Chondrocyte (in vitro differentiated cells): ENCODE measurements at regions not wholly inside any gene's neighbourhood (a gene's known extent, or its start where the extent isn't known, plus 50 kb on each side); places are given as distances from the start of the nearest gene placed in this dataset.
"Not testable (repeated sequence)": the region's sequence is repeated elsewhere in the genome, so short reads cannot be mapped to it uniquely, and the experiment has no call there.

Experiments used
- DNase-seq: peaks from one replicate; pipeline ENCODE4 v3.0.0; 2021; ENCODE audit warnings: mixed read lengths, low spot score
- H3K27ac Mint-ChIP-seq: one replicate; pipeline ENCODE4 v1.8.0; 2021; ENCODE audit warnings: mild to moderate bottlenecking, moderate library complexity, mixed read lengths; ENCODE audit not compliant: unreplicated experiment
- H3K27me3 Mint-ChIP-seq: 2 replicates; pipeline ENCODE4 v1.8.0; 2021; ENCODE audit warnings: low read depth, mixed read lengths
- H3K36me3 Mint-ChIP-seq: 2 replicates; pipeline ENCODE4 v1.8.0; 2021; ENCODE audit warnings: low read depth, mixed read lengths
- H3K4me1 Mint-ChIP-seq: 2 replicates; pipeline ENCODE4 v1.8.0; 2021; ENCODE audit warnings: low read depth, mild to moderate bottlenecking, mixed read lengths
- H3K4me3 Mint-ChIP-seq: one replicate; pipeline ENCODE4 v1.8.0; 2021; ENCODE audit warnings: mild to moderate bottlenecking, moderate library complexity, mixed read lengths; ENCODE audit not compliant: unreplicated experiment
- H3K9me3 Mint-ChIP-seq: 2 replicates; pipeline ENCODE4 v1.8.0; 2021; ENCODE audit warnings: low read depth, mixed read lengths
- TF ChIP-seq, protein P1 (sequence below): fragments of 200-600 bp; sonication (generic); IDR thresholded peaks from 2 replicates; pipeline ENCODE4 v1.5.0; 2021; ENCODE audit warnings: antibody characterized with exemption, mild to moderate bottlenecking, moderate library complexity

DNA sequence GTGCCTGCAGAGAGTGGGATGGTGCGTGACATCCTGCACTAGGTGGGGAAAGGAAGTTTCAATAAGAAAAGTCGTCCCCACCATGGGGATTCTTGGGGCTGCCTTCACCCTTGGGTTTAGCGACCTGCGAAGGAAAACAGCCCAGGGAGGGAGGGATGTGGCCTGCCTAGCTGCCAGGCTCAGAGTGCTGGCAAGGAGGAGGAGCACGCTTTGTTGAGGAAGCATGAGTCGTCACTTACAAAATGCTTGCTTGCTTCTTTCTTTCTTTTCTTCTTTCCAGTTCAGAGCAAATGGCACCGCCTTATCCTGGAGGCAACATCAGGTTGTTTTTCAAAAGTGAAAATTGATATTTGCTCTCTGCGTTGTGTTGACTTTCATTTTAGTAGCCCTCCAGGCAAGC lies 123.2 kb downstream of the TFAP2C start:
- H3K9me3 Mint-ChIP-seq: peaks cover 3% of the 10 kb centered on the region
- H3K27me3 Mint-ChIP-seq: peaks cover 6% of the 10 kb centered on the region
- H3K36me3 Mint-ChIP-seq: no peaks in the 10 kb centered on the region
- H3K4me1 Mint-ChIP-seq: peaks cover 18% of the 10 kb centered on the region
- TF ChIP-seq, protein P1, sequence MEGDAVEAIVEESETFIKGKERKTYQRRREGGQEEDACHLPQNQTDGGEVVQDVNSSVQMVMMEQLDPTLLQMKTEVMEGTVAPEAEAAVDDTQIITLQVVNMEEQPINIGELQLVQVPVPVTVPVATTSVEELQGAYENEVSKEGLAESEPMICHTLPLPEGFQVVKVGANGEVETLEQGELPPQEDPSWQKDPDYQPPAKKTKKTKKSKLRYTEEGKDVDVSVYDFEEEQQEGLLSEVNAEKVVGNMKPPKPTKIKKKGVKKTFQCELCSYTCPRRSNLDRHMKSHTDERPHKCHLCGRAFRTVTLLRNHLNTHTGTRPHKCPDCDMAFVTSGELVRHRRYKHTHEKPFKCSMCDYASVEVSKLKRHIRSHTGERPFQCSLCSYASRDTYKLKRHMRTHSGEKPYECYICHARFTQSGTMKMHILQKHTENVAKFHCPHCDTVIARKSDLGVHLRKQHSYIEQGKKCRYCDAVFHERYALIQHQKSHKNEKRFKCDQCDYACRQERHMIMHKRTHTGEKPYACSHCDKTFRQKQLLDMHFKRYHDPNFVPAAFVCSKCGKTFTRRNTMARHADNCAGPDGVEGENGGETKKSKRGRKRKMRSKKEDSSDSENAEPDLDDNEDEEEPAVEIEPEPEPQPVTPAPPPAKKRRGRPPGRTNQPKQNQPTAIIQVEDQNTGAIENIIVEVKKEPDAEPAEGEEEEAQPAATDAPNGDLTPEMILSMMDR: no peak
- no peak overlapping the region for H3K4me3 Mint-ChIP-seq
- no peak for DNase-seq
- H3K27ac Mint-ChIP-seq: no peak overlapping the region

DNA sequence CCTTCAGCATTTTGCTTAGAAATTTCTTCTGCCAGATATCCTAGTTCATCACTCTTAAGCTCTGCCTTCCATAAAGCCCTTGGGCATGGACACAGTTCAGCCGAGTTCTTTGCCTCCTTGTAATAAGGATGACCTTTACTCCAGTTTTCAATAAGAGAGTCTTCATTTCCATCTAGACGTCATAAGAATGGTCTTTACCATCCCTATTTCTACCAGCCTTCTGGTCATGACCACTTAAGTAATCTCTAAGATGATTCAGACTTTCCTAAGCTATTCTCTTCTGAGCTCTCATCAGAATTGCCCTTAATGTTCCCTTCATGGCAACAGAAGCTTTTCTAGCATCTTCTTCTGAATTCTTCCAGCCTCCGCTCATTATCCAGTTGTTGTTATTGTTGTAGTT lies 126.1 kb downstream of the TFAP2C start:
- peaks cover 18% of the 10 kb centered on the region for H3K4me1 Mint-ChIP-seq

DNA sequence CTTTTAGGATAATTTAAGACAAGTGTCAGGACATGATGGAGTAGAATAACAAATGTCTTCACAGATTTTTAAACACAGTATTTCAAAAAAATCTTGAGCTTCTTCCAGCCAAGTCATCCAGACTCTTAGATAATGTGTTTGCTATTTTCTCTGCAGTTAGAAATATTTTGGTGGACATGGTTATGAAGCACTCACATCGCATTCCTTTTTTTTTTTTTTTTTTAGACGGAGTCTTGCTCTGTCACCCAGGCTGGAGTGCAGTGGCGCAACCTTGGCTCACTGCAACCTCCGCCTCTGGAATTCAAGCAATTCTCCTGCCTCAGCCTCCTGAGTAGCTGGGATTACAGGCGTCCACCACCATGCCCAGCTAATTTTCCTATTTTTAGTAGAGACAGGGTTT lies 127.6 kb downstream of the TFAP2C start:
- not testable (repeated sequence) for H3K27me3 Mint-ChIP-seq, H3K4me3 Mint-ChIP-seq, H3K27ac Mint-ChIP-seq, H3K9me3 Mint-ChIP-seq, DNase-seq, H3K36me3 Mint-ChIP-seq
- H3K4me1 Mint-ChIP-seq: peaks cover 16% of the 10 kb centered on the region

More for the DNA sequence above, 126.1 kb downstream of the TFAP2C start:
- Mint-ChIP-seq H3K4me3 (no peak overlapping the region), H3K27me3 (no peaks in the 10 kb centered on the region), H3K36me3 (no peaks in the 10 kb centered on the region), H3K9me3 (peaks cover 7% of the 10 kb centered on the region), H3K27ac (no peak overlapping the region)
- TF ChIP-seq, protein P1: no peak
- no peak for DNase-seq

DNA sequence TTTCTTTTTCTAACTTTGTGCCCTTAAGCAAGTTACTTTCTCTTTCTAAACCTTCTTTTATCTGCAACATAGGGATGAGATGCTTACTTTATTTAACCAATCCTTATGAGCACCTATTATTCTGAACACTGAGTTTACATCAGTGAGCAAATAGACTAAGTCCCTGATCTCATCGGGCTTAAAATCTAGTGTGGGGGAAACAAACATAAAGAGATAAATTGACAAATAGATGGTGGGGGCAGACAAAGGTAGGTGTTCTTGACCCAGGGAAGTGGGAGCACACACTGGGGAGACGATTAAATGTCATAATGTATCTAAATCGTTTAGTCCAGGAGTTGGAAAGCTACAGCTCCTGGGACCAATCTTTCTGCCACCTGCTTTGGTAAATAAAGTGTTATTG lies 129.6 kb downstream of the TFAP2C start:
- Mint-ChIP-seq H3K27me3 (no peaks in the 10 kb centered on the region), H3K9me3 (peaks cover 7% of the 10 kb centered on the region), H3K4me3 (no peak overlapping the region), H3K27ac (no peak overlapping the region), H3K36me3 (no peaks in the 10 kb centered on the region), H3K4me1 (peaks cover 8% of the 10 kb centered on the region)
- TF ChIP-seq, protein P1: no peak
- no peak for DNase-seq

DNA sequence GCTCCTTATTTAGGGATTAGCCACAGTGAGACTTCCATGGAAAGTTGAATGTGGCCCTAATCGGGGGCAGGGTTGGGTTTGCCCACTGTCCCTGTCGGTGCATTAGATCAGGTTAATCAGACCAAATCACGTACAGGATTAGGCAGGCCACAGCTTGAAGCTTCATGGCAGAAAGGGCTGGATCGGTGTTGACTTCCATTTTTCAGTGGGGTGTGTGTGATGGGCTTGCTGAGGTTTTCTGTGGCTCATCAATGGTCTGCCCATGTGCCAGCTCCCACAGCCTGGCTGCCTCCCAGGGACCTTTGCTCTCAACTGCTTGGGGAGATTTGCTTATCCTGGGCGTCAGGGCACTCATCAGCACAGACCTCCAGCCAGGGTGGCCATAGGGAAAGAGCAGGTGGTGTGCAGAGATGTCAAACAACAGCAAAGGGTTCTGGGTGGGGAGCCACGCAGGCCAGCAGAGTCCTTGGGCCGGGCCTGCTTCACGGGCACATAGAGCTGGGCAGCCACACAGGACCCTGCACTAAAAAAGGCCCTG lies 130.7 kb downstream of the TFAP2C start:
- TF ChIP-seq, protein P1: no peak
- Mint-ChIP-seq H3K4me1 (peaks cover 8% of the 10 kb centered on the region), H3K9me3 (peaks cover 7% of the 10 kb centered on the region), H3K27me3 (no peaks in the 10 kb centered on the region), H3K27ac (no peak overlapping the region), H3K36me3 (no peaks in the 10 kb centered on the region), H3K4me3 (no peak overlapping the region)
- DNase-seq: no peak

DNA sequence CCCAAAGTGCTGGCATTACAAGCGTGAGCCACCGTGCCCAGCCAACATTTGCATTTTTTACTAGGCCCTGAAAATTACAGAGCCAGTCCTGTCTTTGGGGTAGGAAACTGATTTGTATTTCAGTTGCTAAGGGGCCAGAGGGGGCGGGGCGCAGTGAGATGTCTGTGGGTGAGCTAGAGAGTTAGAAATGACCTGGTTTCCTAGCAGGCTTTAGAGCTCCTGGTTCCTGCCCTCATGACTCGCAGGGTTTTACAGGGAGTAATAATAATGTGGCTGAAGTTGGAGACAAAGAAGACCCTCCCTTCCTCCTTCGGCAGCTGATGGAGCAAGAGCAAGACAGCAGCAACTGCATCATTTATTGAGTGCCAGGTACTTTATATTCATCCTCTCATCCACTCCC lies 131.5 kb downstream of the TFAP2C start:
- peaks cover 9% of the 10 kb centered on the region for H3K9me3 Mint-ChIP-seq
- DNase-seq: no peak
- no peaks in the 10 kb centered on the region for H3K27me3 Mint-ChIP-seq
- peaks cover 14% of the 10 kb centered on the region for H3K4me1 Mint-ChIP-seq
- TF ChIP-seq, protein P1: no peak
- no peak overlapping the region for H3K4me3 Mint-ChIP-seq
- H3K27ac Mint-ChIP-seq: no peak overlapping the region
- no peaks in the 10 kb centered on the region for H3K36me3 Mint-ChIP-seq
